MV-4-11 (cell line): ENCODE measurements at regions not wholly inside any gene's neighbourhood (a gene's known extent, or its start where the extent isn't known, plus 50 kb on each side); places are given as distances from the start of the nearest gene placed in this dataset.

ENCODE experiments used
- DNase-seq: peaks from one replicate; lab custom pipeline; 2025; lab: John Stamatoyannopoulos, UW

GRCh38 chr18:55779691-55780585 lies 191.9 kb upstream of the TCF4 start:
- no peak for DNase-seq

GRCh38 chr18:55778788-55779690 lies 191.0 kb upstream of the TCF4 start:
- peak; percentile 92 for DNase-seq

- DNase-seq = no peak
Measured at GRCh38 chr18:55777666-55778304, 189.8 kb upstream of the TCF4 start.

GRCh38 chr18:55775972-55776371 lies 188.0 kb upstream of the TCF4 start:
- DNase-seq = no peak

- DNase-seq = no peak
Measured at GRCh38 chr18:55774505-55774904, 186.5 kb upstream of the TCF4 start.

GRCh38 chr18:55768255-55768654 lies 180.3 kb upstream of the TCF4 start:
- no peak for DNase-seq

- no peak for DNase-seq
Measured at GRCh38 chr18:55764386-55764785, 176.4 kb upstream of the TCF4 start.

- DNase-seq = no peak
Measured at GRCh38 chr18:55763805-55764204, 175.8 kb upstream of the TCF4 start.

GRCh38 chr18:55763298-55763697 lies 175.3 kb upstream of the TCF4 start:
- no peak for DNase-seq

- no peak for DNase-seq
Measured at GRCh38 chr18:55762424-55762823, 174.4 kb upstream of the TCF4 start.

- no peak for DNase-seq
Measured at GRCh38 chr18:55753643-55754263, 165.8 kb upstream of the TCF4 start.

GRCh38 chr18:55751476-55751875 lies 163.5 kb upstream of the TCF4 start:
- DNase-seq = peak; percentile 33

- no peak for DNase-seq
Measured at GRCh38 chr18:55748227-55748738, 160.3 kb upstream of the TCF4 start.

GRCh38 chr18:55744206-55744605 lies 156.2 kb upstream of the TCF4 start:
- no peak for DNase-seq

GRCh38 chr18:55743736-55744135 lies 155.7 kb upstream of the TCF4 start:
- DNase-seq = no peak

- no peak for DNase-seq
Measured at GRCh38 chr18:55743133-55743532, 155.1 kb upstream of the TCF4 start.

GRCh38 chr18:55739488-55739887 lies 151.5 kb upstream of the TCF4 start:
- DNase-seq = no peak

GRCh38 chr18:55738483-55739114 lies 150.6 kb upstream of the TCF4 start:
- DNase-seq = no peak

- DNase-seq = no peak
Measured at GRCh38 chr18:55737781-55738468, 149.9 kb upstream of the TCF4 start.

- no peak for DNase-seq
Measured at GRCh38 chr18:55737266-55737665, 149.3 kb upstream of the TCF4 start.

- DNase-seq = no peak
Measured at GRCh38 chr18:55735969-55736368, 148.0 kb upstream of the TCF4 start.
